Coronary artery (tissue), 2 donors: ENCODE measurements at regions not wholly inside any gene's neighbourhood (a gene's known extent, or its start where the extent isn't known, plus 50 kb on each side); places are given as distances from the start of the nearest gene placed in this dataset.

ENCODE experiments used
- DNase-seq: peaks from one replicate; pipeline ENCODE4 v3.0.0-alpha.2; 2017; ENCODE audit warnings: low spot score
- H3K27ac ChIP-seq, 2 donors: fragments of 200-600 bp; sonication (generic); one replicate each; pipeline ENCODE4 v1.5.1; 2016 to 2019
- H3K4me3 ChIP-seq: fragments of 200-600 bp; sonication (generic); 2 replicates; pipeline ENCODE4 v1.5.1; 2016; ENCODE audit warnings: mild to moderate bottlenecking, moderate library complexity
- TF ChIP-seq, protein P1 (sequence below): fragments of 200-600 bp; sonication (generic); IDR thresholded peaks from one replicate; pipeline ENCODE4 v1.5.1; 2019; ENCODE audit warnings: antibody characterized with exemption

DNA sequence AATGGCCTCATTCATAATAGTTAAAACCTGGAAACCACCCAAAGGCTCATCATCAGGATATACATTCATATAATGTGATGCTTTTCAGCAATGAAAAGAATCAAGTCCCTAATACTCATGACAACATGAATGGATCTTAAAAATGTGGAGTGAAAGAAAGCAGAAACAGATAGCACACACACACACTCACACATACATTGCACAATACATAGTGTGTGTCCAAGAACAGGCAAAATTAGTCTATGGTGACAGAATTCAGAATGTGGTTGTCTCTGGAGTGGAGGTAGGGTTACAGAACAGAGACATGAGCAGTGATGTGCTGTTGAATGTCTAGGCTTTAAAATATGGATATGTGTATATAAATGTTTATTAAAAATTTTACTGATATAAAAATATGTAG lies 419.9 kb upstream of the PCDH15 start:
- Histone ChIP-seq H3K4me3 (no peak overlapping the region), H3K27ac (no peak overlapping the region)
- DNase-seq = no peak
- TF ChIP-seq, protein P1, sequence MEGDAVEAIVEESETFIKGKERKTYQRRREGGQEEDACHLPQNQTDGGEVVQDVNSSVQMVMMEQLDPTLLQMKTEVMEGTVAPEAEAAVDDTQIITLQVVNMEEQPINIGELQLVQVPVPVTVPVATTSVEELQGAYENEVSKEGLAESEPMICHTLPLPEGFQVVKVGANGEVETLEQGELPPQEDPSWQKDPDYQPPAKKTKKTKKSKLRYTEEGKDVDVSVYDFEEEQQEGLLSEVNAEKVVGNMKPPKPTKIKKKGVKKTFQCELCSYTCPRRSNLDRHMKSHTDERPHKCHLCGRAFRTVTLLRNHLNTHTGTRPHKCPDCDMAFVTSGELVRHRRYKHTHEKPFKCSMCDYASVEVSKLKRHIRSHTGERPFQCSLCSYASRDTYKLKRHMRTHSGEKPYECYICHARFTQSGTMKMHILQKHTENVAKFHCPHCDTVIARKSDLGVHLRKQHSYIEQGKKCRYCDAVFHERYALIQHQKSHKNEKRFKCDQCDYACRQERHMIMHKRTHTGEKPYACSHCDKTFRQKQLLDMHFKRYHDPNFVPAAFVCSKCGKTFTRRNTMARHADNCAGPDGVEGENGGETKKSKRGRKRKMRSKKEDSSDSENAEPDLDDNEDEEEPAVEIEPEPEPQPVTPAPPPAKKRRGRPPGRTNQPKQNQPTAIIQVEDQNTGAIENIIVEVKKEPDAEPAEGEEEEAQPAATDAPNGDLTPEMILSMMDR = no peak

DNA sequence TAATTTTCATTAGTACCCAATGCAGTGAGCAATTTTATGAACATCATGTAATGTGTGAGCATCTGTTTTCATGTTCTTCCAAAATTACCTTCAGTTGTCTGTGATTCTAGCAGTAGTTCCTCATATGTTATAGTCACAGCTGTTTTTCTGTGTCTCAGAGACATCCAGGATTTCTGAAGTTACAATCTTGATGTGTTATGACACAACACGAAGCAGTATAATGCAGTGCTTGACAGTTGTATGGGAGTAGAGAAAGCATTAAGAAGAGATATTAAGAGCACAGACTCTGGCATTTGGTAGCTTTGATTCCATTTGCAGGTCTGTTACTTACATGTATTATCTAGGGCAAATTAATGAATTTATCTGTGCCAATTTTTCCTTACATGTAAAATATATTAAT lies 414.7 kb upstream of the PCDH15 start:
- H3K4me3 ChIP-seq = no peak overlapping the region
- TF ChIP-seq, protein P1 = no peak
- no peak overlapping the region for H3K27ac ChIP-seq
- no peak for DNase-seq

DNA sequence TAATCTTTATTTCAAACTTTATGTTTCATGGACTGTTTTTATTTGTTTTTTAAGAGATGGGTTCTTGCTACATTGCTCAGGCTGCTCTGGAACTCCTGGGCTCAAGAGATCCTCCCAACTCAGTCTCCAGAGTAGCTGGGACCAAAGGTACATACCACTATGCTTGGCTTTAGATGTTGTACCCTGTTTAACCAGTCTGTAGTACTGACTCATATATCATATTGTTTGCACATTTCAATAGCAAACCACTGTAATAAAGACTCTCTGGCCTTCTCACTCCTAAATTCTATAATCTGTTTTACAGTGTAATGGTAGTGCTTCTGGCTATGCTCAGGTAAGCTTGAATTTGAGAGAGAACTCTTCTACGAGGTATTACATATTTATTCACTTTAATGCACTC lies 413.6 kb upstream of the PCDH15 start:
- TF ChIP-seq, protein P1 = no peak
- DNase-seq = no peak
- no peak overlapping the region for H3K4me3 ChIP-seq
- no peak overlapping the region for H3K27ac ChIP-seq

GRCh38 chr10:55212051-55212450 lies 411.0 kb upstream of the PCDH15 start:
- Histone ChIP-seq H3K4me3 (no peak overlapping the region), H3K27ac (no peak overlapping the region)
- TF ChIP-seq, protein P1 = no peak
- no peak for DNase-seq

- H3K27ac ChIP-seq = no peak overlapping the region
- no peak for DNase-seq
- TF ChIP-seq, protein P1 = no peak
- H3K4me3 ChIP-seq = no peak overlapping the region
Observed at GRCh38 chr10:55203874-55204273, 402.8 kb upstream of the PCDH15 start.

DNA sequence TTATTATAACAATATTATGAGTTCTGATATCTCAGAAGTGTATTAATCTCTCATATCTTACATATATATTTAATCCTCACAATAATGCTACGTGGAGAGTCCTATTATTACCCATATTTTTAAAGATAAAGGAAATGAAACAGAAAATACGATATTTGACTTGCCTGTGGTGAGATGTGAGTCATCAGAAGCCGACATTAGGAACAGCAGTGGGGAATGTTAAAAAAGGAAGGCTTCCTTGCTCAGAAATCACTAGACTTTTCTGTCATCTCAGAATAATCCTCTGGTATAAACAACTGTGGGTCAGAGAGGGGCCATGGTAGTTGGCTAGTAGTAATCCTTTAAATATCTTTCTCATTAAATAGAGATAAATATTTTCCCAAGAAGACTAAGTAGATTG lies 402.3 kb upstream of the PCDH15 start:
- no peak for DNase-seq
- Histone ChIP-seq H3K27ac (no peak overlapping the region), H3K4me3 (no peak overlapping the region)
- TF ChIP-seq, protein P1 = no peak

GRCh38 chr10:55200020-55200419 lies 399.0 kb upstream of the PCDH15 start:
- no peak for DNase-seq
- TF ChIP-seq, protein P1 = no peak
- Histone ChIP-seq H3K4me3 (no peak overlapping the region), H3K27ac (no peak overlapping the region)
